Retinal pigment epithelial cell (primary cell): ENCODE measurements at regions not wholly inside any gene's neighbourhood (a gene's known extent, or its start where the extent isn't known, plus 50 kb on each side); places are given as distances from the start of the nearest gene placed in this dataset.

Source experiments
- DNase-seq: peaks from one replicate; pipeline ENCODE4 v3.0.0-alpha.2; 2010; ENCODE audit warnings: low read depth
- H3K4me3 ChIP-seq: 2 replicates; pipeline ENCODE4 v1.5.1; 2011; ENCODE audit warnings: mild to moderate bottlenecking, low read length, control low read depth, moderate library complexity
- TF ChIP-seq, protein P1 (sequence below): conservative IDR thresholded peaks from 2 replicates; pipeline ENCODE4 v1.5.1; 2011; ENCODE audit warnings: low read depth, low read length, control low read depth, inconsistent platforms

GRCh38 chr7:10793995-10794775 is 179.5 kb upstream of the PHF14 start:
- H3K4me3 ChIP-seq = no peak overlapping the region
- TF ChIP-seq, protein P1, sequence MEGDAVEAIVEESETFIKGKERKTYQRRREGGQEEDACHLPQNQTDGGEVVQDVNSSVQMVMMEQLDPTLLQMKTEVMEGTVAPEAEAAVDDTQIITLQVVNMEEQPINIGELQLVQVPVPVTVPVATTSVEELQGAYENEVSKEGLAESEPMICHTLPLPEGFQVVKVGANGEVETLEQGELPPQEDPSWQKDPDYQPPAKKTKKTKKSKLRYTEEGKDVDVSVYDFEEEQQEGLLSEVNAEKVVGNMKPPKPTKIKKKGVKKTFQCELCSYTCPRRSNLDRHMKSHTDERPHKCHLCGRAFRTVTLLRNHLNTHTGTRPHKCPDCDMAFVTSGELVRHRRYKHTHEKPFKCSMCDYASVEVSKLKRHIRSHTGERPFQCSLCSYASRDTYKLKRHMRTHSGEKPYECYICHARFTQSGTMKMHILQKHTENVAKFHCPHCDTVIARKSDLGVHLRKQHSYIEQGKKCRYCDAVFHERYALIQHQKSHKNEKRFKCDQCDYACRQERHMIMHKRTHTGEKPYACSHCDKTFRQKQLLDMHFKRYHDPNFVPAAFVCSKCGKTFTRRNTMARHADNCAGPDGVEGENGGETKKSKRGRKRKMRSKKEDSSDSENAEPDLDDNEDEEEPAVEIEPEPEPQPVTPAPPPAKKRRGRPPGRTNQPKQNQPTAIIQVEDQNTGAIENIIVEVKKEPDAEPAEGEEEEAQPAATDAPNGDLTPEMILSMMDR = no peak
- DNase-seq = no peak

DNA sequence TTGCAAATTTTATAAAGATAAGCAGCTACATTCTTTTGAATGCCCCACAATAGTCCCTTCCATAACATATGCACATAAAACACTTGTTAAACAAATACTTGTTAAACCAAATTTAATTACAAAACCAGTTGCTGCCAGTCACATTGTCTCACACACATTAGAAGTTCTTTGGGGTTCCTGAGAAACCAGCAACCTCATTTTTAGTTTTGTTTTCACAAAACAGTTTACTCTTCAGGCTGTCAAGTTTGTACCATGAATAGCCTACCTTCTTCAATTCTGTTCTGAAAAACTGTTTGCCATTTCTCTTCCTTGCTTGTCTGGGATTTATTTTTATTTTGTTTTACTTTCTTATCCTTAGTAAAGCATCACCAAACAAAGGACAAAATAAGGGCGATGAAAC is 176.5 kb upstream of the PHF14 start:
- TF ChIP-seq, protein P1 = no peak
- no peak overlapping the region for H3K4me3 ChIP-seq

GRCh38 chr7:10798044-10798443 is 175.6 kb upstream of the PHF14 start:
- no peak for DNase-seq
- TF ChIP-seq, protein P1 = no peak
- H3K4me3 ChIP-seq = no peak overlapping the region

More for the DNA sequence above, 176.5 kb upstream of the PHF14 start:
- DNase-seq = no peak

- H3K4me3 ChIP-seq = no peak overlapping the region
- TF ChIP-seq, protein P1 = no peak
These were observed 174.2 kb upstream of the PHF14 start for GRCh38 chr7:10799475-10799874.

DNA sequence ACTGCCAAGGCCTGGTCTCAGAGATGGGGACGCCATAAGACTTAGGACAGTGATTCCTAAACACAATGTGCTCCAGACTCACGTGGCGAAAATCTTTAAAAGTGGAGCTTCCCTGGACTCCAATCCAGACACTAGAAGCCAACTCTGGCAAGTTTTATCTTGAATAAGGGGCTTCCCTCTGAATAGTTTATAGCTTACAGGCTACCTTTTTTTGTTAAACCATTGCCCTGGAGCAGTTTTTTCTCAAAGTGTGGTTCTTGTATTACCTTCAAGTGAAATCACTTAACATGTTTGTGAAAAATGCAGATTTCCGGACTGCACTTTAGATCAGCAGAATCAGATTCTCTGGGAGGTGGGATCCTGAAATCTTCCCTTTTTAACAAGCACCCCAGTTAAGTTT is 171.7 kb upstream of the PHF14 start:
- TF ChIP-seq, protein P1 = no peak
- DNase-seq = no peak

More at GRCh38 chr7:10799475-10799874, 174.2 kb upstream of the PHF14 start:
- DNase-seq = no peak

GRCh38 chr7:10802526-10802925 is 171.1 kb upstream of the PHF14 start:
- TF ChIP-seq, protein P1 = no peak
- no peak overlapping the region for H3K4me3 ChIP-seq
- DNase-seq = peak; percentile 83

More for the DNA sequence above, 171.7 kb upstream of the PHF14 start:
- H3K4me3 ChIP-seq = no peak overlapping the region

DNA sequence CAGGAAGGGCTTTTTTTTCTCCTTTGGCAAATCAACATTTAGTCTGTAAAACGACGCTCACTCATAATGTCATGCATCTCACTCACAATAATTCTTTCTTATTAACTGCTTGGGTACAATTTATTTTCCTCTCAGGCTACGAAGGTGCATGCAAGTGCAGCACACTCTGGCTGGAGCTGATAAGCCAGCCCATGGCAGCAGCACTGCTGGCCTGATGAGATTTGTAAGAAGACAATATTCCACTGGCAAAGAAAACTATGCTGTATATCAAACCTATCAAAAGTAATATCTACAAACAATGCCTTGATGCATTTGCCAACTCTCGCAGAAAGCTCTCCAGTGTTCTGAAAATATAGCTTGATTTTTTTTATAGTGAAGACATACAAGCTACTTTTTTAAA is 170.0 kb upstream of the PHF14 start:
- no peak for DNase-seq
- H3K4me3 ChIP-seq = no peak overlapping the region
- TF ChIP-seq, protein P1 = no peak
